ENCODE measurements at regions not wholly inside any gene's neighbourhood (a gene's known extent, or its start where the extent isn't known, plus 50 kb on each side); places are given as distances from the start of the nearest gene placed in this dataset.

DNA sequence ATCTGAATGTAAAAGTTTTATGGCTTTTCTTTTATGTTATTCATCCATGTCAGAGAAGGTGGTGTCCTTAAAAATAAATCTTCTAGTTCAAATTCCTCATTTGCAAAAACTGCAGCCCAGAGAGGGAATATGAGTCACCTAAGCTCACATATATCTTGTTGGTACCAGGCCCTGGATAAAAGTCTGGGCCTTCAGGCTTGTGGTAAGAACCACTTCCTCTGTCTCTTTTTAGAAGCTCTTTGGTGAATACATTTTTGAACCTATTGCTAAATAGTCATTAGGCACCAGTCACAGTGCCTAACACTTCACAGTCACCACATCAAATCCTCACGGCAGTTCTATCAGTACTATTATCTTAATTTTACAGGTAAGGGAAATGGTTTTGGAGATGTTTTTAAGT, 199.2 kb downstream of the KCNS3 start:
- no peak for TF ChIP-seq POLR2A (IDR thresholded peaks at IDR 0.05)
- TF ChIP-seq, protein P1, sequence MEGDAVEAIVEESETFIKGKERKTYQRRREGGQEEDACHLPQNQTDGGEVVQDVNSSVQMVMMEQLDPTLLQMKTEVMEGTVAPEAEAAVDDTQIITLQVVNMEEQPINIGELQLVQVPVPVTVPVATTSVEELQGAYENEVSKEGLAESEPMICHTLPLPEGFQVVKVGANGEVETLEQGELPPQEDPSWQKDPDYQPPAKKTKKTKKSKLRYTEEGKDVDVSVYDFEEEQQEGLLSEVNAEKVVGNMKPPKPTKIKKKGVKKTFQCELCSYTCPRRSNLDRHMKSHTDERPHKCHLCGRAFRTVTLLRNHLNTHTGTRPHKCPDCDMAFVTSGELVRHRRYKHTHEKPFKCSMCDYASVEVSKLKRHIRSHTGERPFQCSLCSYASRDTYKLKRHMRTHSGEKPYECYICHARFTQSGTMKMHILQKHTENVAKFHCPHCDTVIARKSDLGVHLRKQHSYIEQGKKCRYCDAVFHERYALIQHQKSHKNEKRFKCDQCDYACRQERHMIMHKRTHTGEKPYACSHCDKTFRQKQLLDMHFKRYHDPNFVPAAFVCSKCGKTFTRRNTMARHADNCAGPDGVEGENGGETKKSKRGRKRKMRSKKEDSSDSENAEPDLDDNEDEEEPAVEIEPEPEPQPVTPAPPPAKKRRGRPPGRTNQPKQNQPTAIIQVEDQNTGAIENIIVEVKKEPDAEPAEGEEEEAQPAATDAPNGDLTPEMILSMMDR (IDR thresholded peaks at IDR 0.05) = no peak
- no peaks in the 10 kb centered on the region for H3K36me3 ChIP-seq
- no peaks in the 10 kb centered on the region for H3K27me3 ChIP-seq
- no peak overlapping the region for H3K4me3 ChIP-seq
- H3K9me3 ChIP-seq = no peaks in the 10 kb centered on the region
- DNase-seq = no peak
- intact Hi-C loops (cut with DNase I) = no loop called here
- WGBS, 2 donors = 48 to 52% methylated on average over 1 of the region's 1 CpG
- H3K4me1 ChIP-seq = peaks cover 0 to 13% (median 0%) of the 10 kb centered on the region in 3 donors
- H3K27ac ChIP-seq = no peak overlapping the region

DNA sequence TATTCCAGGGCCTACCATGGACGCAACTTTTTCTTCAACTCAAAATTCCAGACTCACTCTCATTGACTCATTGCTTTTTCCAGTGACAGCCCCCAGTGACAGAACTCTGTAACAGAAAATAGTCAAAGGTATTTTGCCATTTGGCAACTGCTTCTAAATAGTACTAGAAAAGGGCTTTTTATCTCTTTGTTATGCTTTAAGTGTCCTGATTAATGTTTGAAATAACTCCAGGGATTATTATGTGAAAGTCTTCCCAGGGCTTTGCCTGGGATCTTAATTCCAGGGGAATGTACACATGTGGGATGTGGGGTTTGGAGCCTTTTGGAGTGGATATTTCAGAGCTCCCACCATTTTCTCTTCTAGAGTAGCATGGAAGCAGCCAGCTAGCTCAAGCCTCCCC, 198.8 kb downstream of the KCNS3 start:
- intact Hi-C loops (cut with DNase I) = no loop called here
- peaks cover 0 to 13% (median 0%) of the 10 kb centered on the region in 3 donors for H3K4me1 ChIP-seq
- no peak for DNase-seq
- no peaks in the 10 kb centered on the region for H3K27me3 ChIP-seq
- whole genome bisulfite sequencing, 2 donors = 23 to 100% methylated on average over 1 of the region's 1 CpG
- H3K9me3 ChIP-seq = no peaks in the 10 kb centered on the region
- TF ChIP-seq, protein P1 (IDR thresholded peaks at IDR 0.05) = no peak
- H3K4me3 ChIP-seq = no peak overlapping the region
- H3K36me3 ChIP-seq = no peaks in the 10 kb centered on the region
- H3K27ac ChIP-seq = no peak overlapping the region

DNA sequence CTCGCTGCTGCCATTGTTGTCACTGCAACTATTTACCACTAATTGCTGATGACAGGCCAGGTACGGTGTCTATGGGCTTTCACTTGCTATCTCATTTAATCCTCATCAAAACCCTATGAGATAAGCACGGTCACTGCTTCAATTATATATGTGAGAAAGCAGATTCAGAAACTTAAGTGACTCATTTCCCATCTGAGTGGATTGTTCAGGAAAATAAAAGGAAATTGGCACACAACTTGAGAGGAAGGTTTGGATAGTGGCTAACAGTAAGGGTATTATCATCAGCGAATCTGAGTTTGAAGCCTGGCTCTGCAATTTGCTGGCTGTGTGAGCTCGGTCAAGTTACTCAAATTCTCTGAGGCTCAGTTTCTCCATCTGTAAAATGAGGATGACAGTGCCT, 196.0 kb downstream of the KCNS3 start:
- no peak for DNase-seq
- no peak for TF ChIP-seq POLR2A (IDR thresholded peaks at IDR 0.05)
- TF ChIP-seq, protein P1 (IDR thresholded peaks at IDR 0.05) = no peak
- intact Hi-C loops (cut with DNase I) = no loop called here
- H3K9me3 ChIP-seq = no peaks in the 10 kb centered on the region
- no peak overlapping the region for H3K4me3 ChIP-seq
- H3K27ac ChIP-seq = no peak overlapping the region
- peaks cover 0 to 12% (median 0%) of the 10 kb centered on the region in 4 donors for H3K27me3 ChIP-seq
- 61 to 78% methylated on average over 5 of the region's 5 CpGs for WGBS, 2 donors
- H3K36me3 ChIP-seq = no peaks in the 10 kb centered on the region
- H3K4me1 ChIP-seq = peaks cover 0 to 13% (median 0%) of the 10 kb centered on the region in 3 donors

DNA sequence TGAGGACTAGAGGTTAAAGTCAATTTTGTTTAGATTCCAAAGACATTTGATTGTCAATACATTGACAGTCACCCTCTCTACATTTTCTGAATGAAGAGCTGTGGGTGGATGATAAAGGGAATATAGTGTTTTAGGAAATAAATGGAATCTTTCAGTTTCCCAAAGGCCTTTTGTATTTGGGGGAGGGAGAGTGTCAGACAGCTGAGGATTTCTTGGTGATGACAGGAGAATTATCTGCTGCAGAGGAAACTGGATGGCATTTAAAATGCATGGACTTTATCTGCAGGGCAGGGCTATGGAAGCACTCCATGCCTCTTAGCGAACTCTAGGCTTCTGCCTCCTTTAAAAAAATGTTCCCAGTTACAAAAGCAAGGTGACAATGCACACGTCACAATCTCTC, 195.1 kb downstream of the KCNS3 start:
- H3K27me3 ChIP-seq = peaks cover 0 to 12% (median 0%) of the 10 kb centered on the region in 4 donors
- H3K9me3 ChIP-seq = no peaks in the 10 kb centered on the region
- DNase-seq = no peak
- TF ChIP-seq, protein P1 (IDR thresholded peaks at IDR 0.05) = no peak
- TF ChIP-seq POLR2A (IDR thresholded peaks at IDR 0.05) = no peak
- peaks cover 0 to 13% (median 0%) of the 10 kb centered on the region in 3 donors for H3K4me1 ChIP-seq
- H3K27ac ChIP-seq = no peak overlapping the region
- WGBS, 2 donors = 71 to 100% methylated on average over 1 to 2 of the region's 2 CpGs
- H3K36me3 ChIP-seq = no peaks in the 10 kb centered on the region
- H3K4me3 ChIP-seq = no peak overlapping the region
- intact Hi-C loops (cut with DNase I) = no loop called here

DNA sequence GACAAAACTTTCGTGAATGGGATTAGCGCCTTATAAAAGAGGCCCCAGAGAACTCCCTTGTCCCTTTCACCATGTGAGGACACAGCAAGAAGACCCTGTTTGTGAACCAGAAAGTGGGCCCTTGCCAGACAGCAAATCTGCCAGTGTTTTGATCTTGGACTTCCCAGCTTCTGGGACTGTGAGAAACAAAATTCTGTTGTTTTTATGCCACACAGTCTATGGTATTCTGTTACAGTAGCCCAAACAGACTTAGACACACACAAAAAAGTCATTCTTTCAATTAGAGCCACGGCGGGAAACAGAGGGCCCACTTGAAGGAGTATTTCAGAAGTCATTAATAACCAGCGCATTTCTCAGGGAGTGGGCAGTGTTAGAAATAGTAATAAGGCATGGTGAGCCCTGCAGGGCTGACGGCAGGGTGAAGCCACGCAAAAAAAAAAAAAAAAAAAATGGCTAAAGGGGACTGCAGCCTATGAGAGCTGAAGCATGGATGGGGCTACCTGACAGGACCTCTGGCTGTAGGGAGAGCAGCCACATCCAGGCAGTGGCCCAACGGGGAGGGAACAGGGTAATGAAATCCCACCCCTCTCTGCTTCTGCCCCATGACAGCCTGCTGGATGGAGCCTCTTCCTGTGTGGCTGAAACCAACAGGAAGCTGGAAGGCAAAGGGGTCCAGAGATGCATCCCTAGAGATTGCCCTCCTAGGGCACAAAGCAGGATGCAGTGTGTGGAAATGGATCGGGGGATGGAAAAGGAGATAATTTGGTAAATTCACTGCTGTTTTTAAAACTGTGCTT, 189.3 kb downstream of the KCNS3 start:
- no peak overlapping the region for H3K4me3 ChIP-seq
- no peak for DNase-seq
- H3K27ac ChIP-seq = no peak overlapping the region
- no peaks in the 10 kb centered on the region for H3K36me3 ChIP-seq
- intact Hi-C loops (cut with DNase I) = no loop called here
- H3K9me3 ChIP-seq = no peaks in the 10 kb centered on the region
- no peak for TF ChIP-seq POLR2A (IDR thresholded peaks at IDR 0.05)
- TF ChIP-seq, protein P1 (IDR thresholded peaks at IDR 0.05) = no peak
- 48 to 82% methylated on average over 5 to 9 of the region's 9 CpGs for WGBS, 2 donors
- H3K27me3 ChIP-seq = peaks cover 0 to 20% (median 0%) of the 10 kb centered on the region in 4 donors
- H3K4me1 ChIP-seq = peaks cover 0 to 16% (median 11%) of the 10 kb centered on the region in 3 donors

All from esophagus squamous epithelium (tissue), 5 donors.